Mucosa of descending colon (tissue), 3 donors: ENCODE measurements at regions not wholly inside any gene's neighbourhood (a gene's known extent, or its start where the extent isn't known, plus 50 kb on each side); places are given as distances from the start of the nearest gene placed in this dataset.

Source experiments
- ATAC-seq: fragments of 200-7000 bp; cut with Tn5 transposase; one replicate; pipeline ENCODE4 v1.9.1; 2020; ENCODE audit warnings: mild to moderate bottlenecking, moderate library complexity
- DNase-seq, 3 donors: peaks; one replicate each; pipeline ENCODE4 v3.0.0-alpha.2; 2020
- H3K36me3 ChIP-seq: fragments of 200-600 bp; one replicate; pipeline ENCODE4 v1.8.0; 2021; ENCODE audit warnings: low read depth, mild to moderate bottlenecking
- H3K4me1 ChIP-seq: fragments of 200-600 bp; one replicate; pipeline ENCODE4 v1.8.0; 2021; ENCODE audit warnings: low read depth, mild to moderate bottlenecking
- H3K4me3 ChIP-seq: fragments of 200-600 bp; one replicate; pipeline ENCODE4 v1.8.0; 2021; ENCODE audit warnings: mild to moderate bottlenecking
- H3K9me3 ChIP-seq: fragments of 200-600 bp; one replicate; pipeline ENCODE4 v1.8.0; 2021; ENCODE audit warnings: mild to moderate bottlenecking
- intact Hi-C, 2 donors: fragments of 100-400 bp; cut with DNase I in 1 of 2; cut with micrococcal nuclease in 1 of 2; formaldehyde crosslinking; loops; one replicate each; pipeline versions ENCODE4 v1.11.0 to v1.11.1; 2022; cut with DNase I, micrococcal nuclease
- TF ChIP-seq, protein P1 (sequence below): fragments of 200-600 bp; IDR thresholded peaks from one replicate; pipeline ENCODE4 v1.8.0; 2022; ENCODE audit warnings: antibody characterized with exemption, mild to moderate bottlenecking
- donor health status: DM: no; HTN: no; CAD: no; lungs with moderate emphysema.
- donor health status: DM: no; HTN: no; CAD: no.
- donor health status: DM: no; HTN: yes; CAD: no.

DNA sequence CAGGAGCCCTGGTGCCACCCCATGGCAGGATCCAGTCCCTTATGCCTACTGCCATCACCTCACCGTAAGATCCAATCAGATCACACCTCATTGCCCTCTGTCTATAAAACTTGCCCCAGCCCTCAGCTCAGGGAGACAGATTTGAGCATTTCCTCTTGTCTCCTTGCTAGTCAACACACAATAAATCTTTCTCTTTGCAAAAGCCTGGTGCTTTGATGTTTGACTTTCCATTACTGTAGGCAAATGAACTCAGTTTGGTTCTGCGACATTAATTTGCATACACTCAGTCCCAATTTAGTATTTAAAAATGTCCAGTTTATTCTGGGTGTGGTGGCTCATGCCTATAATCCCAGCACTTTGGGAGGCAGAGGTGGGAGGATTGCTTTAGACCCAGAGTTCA is 188.4 kb downstream of the AEBP2 start:
- Histone ChIP-seq H3K4me1 (no peaks in the 10 kb centered on the region), H3K36me3 (no peaks in the 10 kb centered on the region), H3K4me3 (no peak overlapping the region), H3K9me3 (no peaks in the 10 kb centered on the region)
- ATAC-seq (no peak), DNase-seq (no peak)
- intact Hi-C loops: no loop called here
- TF ChIP-seq, protein P1, sequence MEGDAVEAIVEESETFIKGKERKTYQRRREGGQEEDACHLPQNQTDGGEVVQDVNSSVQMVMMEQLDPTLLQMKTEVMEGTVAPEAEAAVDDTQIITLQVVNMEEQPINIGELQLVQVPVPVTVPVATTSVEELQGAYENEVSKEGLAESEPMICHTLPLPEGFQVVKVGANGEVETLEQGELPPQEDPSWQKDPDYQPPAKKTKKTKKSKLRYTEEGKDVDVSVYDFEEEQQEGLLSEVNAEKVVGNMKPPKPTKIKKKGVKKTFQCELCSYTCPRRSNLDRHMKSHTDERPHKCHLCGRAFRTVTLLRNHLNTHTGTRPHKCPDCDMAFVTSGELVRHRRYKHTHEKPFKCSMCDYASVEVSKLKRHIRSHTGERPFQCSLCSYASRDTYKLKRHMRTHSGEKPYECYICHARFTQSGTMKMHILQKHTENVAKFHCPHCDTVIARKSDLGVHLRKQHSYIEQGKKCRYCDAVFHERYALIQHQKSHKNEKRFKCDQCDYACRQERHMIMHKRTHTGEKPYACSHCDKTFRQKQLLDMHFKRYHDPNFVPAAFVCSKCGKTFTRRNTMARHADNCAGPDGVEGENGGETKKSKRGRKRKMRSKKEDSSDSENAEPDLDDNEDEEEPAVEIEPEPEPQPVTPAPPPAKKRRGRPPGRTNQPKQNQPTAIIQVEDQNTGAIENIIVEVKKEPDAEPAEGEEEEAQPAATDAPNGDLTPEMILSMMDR: no peak

DNA sequence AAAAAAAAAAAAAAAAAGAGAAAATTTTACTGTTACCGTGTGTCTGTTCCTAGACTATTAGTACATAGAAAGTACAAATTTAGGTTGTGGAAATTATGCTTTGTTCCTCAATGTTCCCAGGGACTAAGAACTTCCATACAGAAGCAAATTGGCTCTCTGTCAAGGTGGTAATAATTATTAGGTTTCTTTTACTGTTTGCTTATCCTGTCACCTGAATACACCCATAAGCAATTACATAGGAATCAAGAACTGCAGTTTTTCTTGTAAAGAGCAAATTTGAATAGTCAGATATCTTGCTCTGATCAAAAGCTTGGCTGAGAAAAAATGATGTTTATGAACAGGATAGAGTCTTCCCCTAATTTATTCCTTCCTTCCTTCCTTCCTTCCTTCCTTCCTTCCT is 191.2 kb downstream of the AEBP2 start:
- no peaks in the 10 kb centered on the region for H3K4me1 ChIP-seq
- H3K4me3 ChIP-seq: no peak overlapping the region
- intact Hi-C loops: no loop called here
- ATAC-seq: no peak
- H3K9me3 ChIP-seq: no peaks in the 10 kb centered on the region
- DNase-seq: no peak
- TF ChIP-seq, protein P1: no peak
- H3K36me3 ChIP-seq: no peaks in the 10 kb centered on the region

DNA sequence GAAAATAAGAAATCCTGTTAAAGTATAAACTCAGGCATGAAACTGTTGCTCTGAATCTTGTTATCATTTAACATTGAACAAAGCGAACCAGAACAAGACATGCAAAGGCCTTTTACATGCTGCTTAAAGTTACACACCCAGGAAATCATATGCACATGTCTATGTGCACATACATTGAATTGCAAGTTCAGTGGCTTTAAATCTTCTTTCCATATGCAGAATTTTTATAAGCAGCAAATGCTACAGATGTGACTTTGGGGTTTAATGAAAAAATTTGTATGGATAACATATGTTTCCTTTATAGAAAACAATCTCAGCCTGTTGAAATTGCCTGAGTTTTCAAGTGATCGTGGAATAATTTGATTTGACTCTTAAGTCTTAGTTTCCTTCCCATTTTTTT is 193.9 kb downstream of the AEBP2 start:
- no peak for DNase-seq
- no peaks in the 10 kb centered on the region for H3K9me3 ChIP-seq
- ATAC-seq: no peak
- intact Hi-C loops: no loop called here
- H3K4me1 ChIP-seq: no peaks in the 10 kb centered on the region
- no peak overlapping the region for H3K4me3 ChIP-seq
- TF ChIP-seq, protein P1: no peak
- H3K36me3 ChIP-seq: no peaks in the 10 kb centered on the region

DNA sequence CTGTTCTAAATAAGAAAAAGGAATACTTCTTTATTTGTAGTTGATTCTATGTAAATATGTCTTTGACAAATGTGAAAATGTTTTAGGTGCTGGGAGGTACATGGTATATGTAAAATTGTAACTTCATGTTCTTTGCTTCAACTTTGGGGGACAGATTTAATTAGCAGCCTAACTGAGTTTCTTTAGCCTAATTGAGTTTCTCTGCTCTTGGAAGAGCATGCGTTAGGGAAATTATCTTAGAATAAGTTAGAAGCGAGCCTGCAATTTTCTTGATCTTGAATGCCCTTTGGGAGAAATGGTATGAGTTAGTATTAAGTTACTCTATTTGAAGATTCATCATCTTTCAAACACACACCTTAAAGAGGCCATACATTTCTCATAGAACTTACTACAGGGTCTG is 194.3 kb downstream of the AEBP2 start:
- intact Hi-C loops: no loop called here
- Histone ChIP-seq H3K9me3 (no peaks in the 10 kb centered on the region), H3K36me3 (no peaks in the 10 kb centered on the region), H3K4me3 (no peak overlapping the region), H3K4me1 (no peaks in the 10 kb centered on the region)
- no peak for DNase-seq
- ATAC-seq: no peak
- TF ChIP-seq, protein P1: no peak

DNA sequence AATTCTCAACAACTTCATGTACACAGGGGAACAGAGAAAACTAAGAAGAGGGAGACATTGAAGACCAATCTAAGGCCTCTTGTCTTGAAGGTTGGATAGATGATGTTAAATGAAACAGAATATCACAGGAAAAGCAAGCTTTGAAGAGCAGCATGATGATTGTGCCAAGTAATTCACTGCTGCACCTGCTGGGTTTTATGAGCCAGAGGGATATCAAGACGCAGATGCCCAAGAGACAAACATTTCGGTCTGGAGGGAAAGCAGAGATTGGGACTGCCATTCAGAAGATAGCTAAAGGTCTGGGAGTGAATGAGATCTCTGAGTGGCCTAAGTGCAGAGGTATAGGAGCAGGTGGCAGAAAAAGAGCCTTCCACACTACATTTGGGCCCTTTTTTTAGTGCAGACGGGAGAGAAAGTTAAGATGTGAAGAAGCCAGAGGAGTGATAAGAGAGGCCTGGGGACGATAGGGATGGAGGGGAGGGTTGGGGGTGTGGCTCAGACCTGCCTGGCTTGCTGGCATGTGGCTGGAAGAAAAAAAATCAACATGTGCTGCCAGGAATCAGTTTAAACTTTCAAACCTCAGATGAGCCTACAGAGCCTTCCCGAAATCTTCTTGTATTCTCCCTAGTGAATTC is 200.6 kb downstream of the AEBP2 start:
- Histone ChIP-seq H3K4me3 (no peak overlapping the region), H3K4me1 (no peaks in the 10 kb centered on the region), H3K36me3 (no peaks in the 10 kb centered on the region), H3K9me3 (no peaks in the 10 kb centered on the region)
- ATAC-seq (no peak), DNase-seq (no peak)
- intact Hi-C loops: no loop called here
- TF ChIP-seq, protein P1: no peak
